ENCODE measurements at regions not wholly inside any gene's neighbourhood (a gene's known extent, or its start where the extent isn't known, plus 50 kb on each side); places are given as distances from the start of the nearest gene placed in this dataset.

GRCh38 chr2:128808462-128809258 lies 490.0 kb upstream of the HS6ST1 start:
- TF ChIP-seq CTCF (IDR thresholded peaks at IDR 0.05) (no peak), POLR2A (IDR thresholded peaks at IDR 0.05) (no peak)

Data from prostate gland (tissue), 2 donors.